ENCODE measurements at regions not wholly inside any gene's neighbourhood (a gene's known extent, or its start where the extent isn't known, plus 50 kb on each side); places are given as distances from the start of the nearest gene placed in this dataset.
A peak's percentile ranks its signal among the peaks of the same experiment; 100 is the strongest.
"Not testable (repeated sequence)": the region's sequence is repeated elsewhere in the genome, so short reads cannot be mapped to it uniquely, and the experiment has no call there.

DNA sequence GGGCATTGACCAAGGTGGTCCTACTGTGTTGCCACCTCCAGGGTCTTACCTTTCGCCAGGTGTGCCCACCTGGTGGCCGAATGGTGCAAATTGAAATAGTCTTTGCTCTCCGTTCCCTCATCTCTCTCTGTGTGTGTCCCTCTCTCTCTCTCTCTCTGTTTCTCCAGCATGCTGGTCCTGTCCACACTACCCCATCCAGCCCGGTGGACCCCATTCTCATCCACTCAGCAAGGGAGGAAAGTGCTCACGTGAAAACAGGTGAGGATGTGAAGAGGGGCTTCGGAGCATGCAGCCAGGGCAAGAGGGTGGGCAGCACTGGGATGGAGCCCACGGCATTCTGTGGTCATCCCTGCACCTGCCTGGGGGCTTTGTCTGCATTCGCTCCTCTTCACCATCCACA, 150.1 kb downstream of the CRLF2 start:
- intact Hi-C loops (cut with DNase I), result no loop called here
- no peaks in the 10 kb centered on the region for H3K27me3 ChIP-seq
- DNase-seq (peak in 1 of 3 donors; percentile 13), ATAC-seq (no peak)
- no peaks in the 10 kb centered on the region for H3K36me3 ChIP-seq
- no peaks in the 10 kb centered on the region for H3K9me3 ChIP-seq
- H3K4me3 ChIP-seq, result no peak overlapping the region
- no peaks in the 10 kb centered on the region for H3K4me1 ChIP-seq
- TF ChIP-seq, protein P1, sequence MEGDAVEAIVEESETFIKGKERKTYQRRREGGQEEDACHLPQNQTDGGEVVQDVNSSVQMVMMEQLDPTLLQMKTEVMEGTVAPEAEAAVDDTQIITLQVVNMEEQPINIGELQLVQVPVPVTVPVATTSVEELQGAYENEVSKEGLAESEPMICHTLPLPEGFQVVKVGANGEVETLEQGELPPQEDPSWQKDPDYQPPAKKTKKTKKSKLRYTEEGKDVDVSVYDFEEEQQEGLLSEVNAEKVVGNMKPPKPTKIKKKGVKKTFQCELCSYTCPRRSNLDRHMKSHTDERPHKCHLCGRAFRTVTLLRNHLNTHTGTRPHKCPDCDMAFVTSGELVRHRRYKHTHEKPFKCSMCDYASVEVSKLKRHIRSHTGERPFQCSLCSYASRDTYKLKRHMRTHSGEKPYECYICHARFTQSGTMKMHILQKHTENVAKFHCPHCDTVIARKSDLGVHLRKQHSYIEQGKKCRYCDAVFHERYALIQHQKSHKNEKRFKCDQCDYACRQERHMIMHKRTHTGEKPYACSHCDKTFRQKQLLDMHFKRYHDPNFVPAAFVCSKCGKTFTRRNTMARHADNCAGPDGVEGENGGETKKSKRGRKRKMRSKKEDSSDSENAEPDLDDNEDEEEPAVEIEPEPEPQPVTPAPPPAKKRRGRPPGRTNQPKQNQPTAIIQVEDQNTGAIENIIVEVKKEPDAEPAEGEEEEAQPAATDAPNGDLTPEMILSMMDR (IDR thresholded peaks at IDR 0.05), result no peak
- TF ChIP-seq POLR2A (IDR thresholded peaks at IDR 0.05), result no peak
- no peak overlapping the region for H3K27ac ChIP-seq
- WGBS (ENCODE audit: insufficient coverage, low coverage, low lambda C conversion rate, missing lambda C conversion rate), result 37% methylated on average over 4 of the region's 8 CpGs

DNA sequence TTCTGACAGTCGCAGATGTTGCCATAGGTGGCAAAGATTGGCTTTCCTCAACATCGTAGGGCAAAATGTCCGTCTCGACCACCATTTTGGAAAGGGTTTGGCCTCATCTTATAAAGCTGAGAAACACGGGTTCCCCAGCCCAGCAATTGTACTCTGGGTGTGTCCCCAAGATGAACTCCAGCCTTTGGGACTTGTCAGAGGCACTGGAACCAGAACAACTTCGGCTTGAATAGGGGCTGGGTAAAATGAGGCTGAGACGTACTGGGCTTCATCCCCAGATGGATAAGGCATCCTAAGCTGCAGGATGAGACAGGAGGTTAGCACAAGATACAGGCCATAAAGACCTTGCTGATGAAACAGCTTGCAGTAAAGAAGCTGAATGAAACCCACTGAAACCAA, 151.9 kb downstream of the CRLF2 start:
- 76% methylated on average over 7 of the region's 7 CpGs for WGBS (ENCODE audit: insufficient coverage, low coverage, low lambda C conversion rate, missing lambda C conversion rate)
- DNase-seq (no peak), ATAC-seq (no peak)
- Histone ChIP-seq H3K36me3 (no peaks in the 10 kb centered on the region), H3K27ac (no peak overlapping the region), H3K27me3 (no peaks in the 10 kb centered on the region), H3K4me3 (no peak overlapping the region), H3K4me1 (no peaks in the 10 kb centered on the region), H3K9me3 (no peaks in the 10 kb centered on the region)
- intact Hi-C loops (cut with DNase I), result no loop called here
- no peak for TF ChIP-seq POLR2A (IDR thresholded peaks at IDR 0.05)
- TF ChIP-seq, protein P1 (IDR thresholded peaks at IDR 0.05), result no peak

DNA sequence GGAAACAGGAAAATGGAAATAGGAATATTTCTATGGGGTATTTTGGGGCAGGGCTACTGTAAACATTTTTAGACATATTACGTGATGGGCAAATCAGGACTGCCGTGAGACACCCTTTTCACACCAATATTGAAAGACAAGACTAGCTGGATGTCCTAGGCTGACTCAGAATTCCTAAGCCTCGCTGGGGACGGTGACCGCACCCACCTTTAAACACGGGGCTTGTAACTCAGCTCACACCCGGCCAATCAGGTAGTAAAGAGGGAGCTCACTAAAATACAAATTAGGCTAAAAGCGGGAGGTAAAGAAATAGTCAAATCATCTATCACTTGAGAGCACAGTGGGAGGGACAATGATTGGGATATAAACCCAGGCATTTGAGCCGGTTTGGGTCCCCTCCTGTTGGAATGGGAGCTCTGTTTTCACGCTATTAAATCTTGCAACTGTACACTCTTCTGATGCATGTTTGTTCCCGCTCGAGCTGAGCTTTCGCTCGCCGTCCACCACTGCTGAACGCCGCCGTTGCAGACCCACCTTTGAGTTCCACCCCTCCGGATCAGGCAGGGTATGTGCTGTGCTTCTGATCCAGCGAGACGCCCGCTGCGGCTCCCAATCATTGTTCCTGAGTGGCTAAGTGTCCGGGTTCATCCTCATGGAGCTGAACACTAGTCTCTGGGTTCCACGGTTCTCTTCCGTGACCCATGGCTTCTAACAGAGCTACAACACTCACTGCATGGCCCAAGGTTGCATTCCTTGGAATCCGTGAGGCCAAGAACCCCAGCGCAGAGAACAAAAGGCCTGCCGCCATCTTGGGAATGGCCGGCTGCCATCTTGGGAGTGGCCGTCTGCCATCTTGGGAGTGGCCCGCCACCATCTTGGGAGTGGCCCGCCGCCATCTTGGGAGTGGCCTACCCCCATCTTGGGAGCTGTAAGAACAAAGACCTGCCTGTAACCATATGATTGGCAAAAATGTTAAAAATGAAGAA, 152.6 kb downstream of the CRLF2 start:
- intact Hi-C loops (cut with DNase I), result no loop called here
- no peak overlapping the region for H3K4me3 ChIP-seq

DNA sequence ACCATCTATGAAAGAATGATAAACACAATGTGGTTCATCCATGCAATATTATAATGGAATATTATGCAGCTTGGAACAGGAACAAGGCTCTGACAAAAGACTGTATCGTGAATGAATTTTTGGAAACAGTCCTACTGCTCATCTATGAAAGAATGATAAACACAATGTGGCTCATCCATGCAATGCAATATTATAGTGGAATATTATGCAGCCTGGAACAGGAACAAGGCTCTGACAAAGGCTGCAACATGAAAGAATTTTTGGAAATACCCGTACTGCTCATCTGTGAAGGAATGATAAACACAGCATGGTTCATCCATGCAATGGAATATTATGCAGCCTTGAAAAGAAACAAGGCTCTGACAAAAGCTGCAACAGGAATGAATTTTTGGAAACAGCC, 158.8 kb downstream of the CRLF2 start:
- DNase-seq; H3K27me3 ChIP-seq; intact Hi-C loops (cut with DNase I); H3K36me3 ChIP-seq; ATAC-seq; H3K4me3 ChIP-seq; H3K9me3 ChIP-seq; H3K27ac ChIP-seq; H3K4me1 ChIP-seq: not testable (repeated sequence)
- 69% methylated on average over 2 of the region's 2 CpGs for WGBS (ENCODE audit: insufficient coverage, low coverage, low lambda C conversion rate, missing lambda C conversion rate)

More for the DNA sequence above, 152.6 kb downstream of the CRLF2 start:
- Histone ChIP-seq H3K36me3 (no peaks in the 10 kb centered on the region), H3K9me3 (peaks cover 0 to 2% (median 0%) of the 10 kb centered on the region in 4 donors), H3K27me3 (no peaks in the 10 kb centered on the region), H3K27ac (no peak overlapping the region), H3K4me1 (no peaks in the 10 kb centered on the region)
- DNase-seq (peak in 1 of 3 donors; percentile 7), ATAC-seq (no peak)
- TF ChIP-seq POLR2A (IDR thresholded peaks at IDR 0.05), result no peak
- TF ChIP-seq, protein P1 (IDR thresholded peaks at IDR 0.05), result no peak
- 81% methylated on average over 22 of the region's 34 CpGs for WGBS (ENCODE audit: insufficient coverage, low coverage, low lambda C conversion rate, missing lambda C conversion rate)

DNA sequence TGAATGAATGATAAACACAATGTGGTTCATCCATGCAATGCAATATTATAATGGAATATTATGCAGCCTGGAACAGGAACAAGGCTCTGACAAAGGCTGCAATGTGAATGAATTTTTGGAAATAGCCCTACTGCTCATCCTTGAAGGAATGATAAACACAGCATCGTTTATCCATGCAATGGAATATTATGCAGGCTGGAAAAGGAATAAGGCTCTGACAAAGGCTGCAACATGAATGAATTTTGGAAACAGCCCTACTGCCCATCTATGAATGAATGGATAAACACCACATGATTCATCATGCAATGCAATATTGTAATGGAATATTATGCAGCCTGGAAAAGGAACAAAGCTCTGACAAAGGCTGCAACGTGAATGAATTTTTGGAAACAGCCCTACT, 159.4 kb downstream of the CRLF2 start:
- Histone ChIP-seq H3K27ac (no peak overlapping the region), H3K36me3 (no peaks in the 10 kb centered on the region), H3K27me3 (no peaks in the 10 kb centered on the region), H3K4me1 (no peaks in the 10 kb centered on the region), H3K4me3 (no peak overlapping the region), H3K9me3 (peaks cover 0 to 7% (median 2%) of the 10 kb centered on the region in 4 donors)
- intact Hi-C loops (cut with DNase I), result no loop called here
- no peak for DNase-seq
- WGBS (ENCODE audit: insufficient coverage, low coverage, low lambda C conversion rate, missing lambda C conversion rate), result 77% methylated on average over 2 of the region's 2 CpGs
- TF ChIP-seq, protein P1 (IDR thresholded peaks at IDR 0.05), result no peak
- TF ChIP-seq POLR2A (IDR thresholded peaks at IDR 0.05), result no peak
- no peak for ATAC-seq
